PC-9 (cell line): ENCODE measurements at regions not wholly inside any gene's neighbourhood (a gene's known extent, or its start where the extent isn't known, plus 50 kb on each side); places are given as distances from the start of the nearest gene placed in this dataset.

Experiments
- BruUV-seq: library from RNA; stranded (reverse); fragments of 400-500 nt; replicated peaks from 2 replicates; lab custom pipeline; 2021; lab: Mats Ljungman, UMichigan
- CTCF ChIA-PET: fragments of 300-600 bp; sonication (Branson Sonifier 250); formaldehyde crosslinking; loops from one replicate; lab custom pipeline; 2022; ENCODE audit warnings: antibody characterized with exemption; lab: Charles Lee
- POLR2A ChIA-PET: fragments of 300-600 bp; sonication (Branson Sonifier 250); formaldehyde crosslinking; loops from one replicate; lab custom pipeline; 2022; ENCODE audit warnings: antibody characterized with exemption; ENCODE audit not compliant: unreplicated experiment; lab: Charles Lee
- DNase-seq, 2 experiments: peaks; one replicate each; pipeline versions ENCODE4 v3.0.0 to v3.0.0-alpha.2; 2015 to 2022; ENCODE audit warnings: mixed read lengths in 1 of 2
- H2AFZ ChIP-seq: fragments of 200-600 bp; sonication (generic); 2 replicates; pipeline ENCODE4 v1.8.1; 2017; ENCODE audit warnings: antibody characterized with exemption
- H3F3A ChIP-seq: fragments of 200-600 bp; sonication (generic); 2 replicates; pipeline ENCODE4 v1.8.1; 2017; ENCODE audit warnings: antibody characterized with exemption, mild to moderate bottlenecking, low read depth; ENCODE audit not compliant: insufficient read depth
- H3K27ac ChIP-seq: fragments of 200-600 bp; sonication (generic); 2 replicates; pipeline ENCODE4 v1.6.1; 2016; ENCODE audit warnings: mixed run types
- H3K27me3 ChIP-seq: fragments of 200-600 bp; sonication (generic); 2 replicates; pipeline ENCODE4 v1.6.1; 2016; ENCODE audit warnings: low read depth, mixed run types; ENCODE audit not compliant: insufficient read depth
- H3K36me3 ChIP-seq: fragments of 200-600 bp; sonication (generic); 2 replicates; pipeline ENCODE4 v1.6.1; 2016; ENCODE audit warnings: low read depth, mixed run types
- H3K4me1 ChIP-seq: fragments of 200-600 bp; sonication (generic); replicated peaks from 2 replicates; pipeline ENCODE4 v1.6.1; 2016; ENCODE audit warnings: mixed run types; ENCODE audit not compliant: insufficient read depth
- H3K4me2 ChIP-seq: fragments of 200-600 bp; sonication (generic); 2 replicates; pipeline ENCODE4 v1.6.1; 2017; ENCODE audit warnings: mixed run types
- H3K4me3 ChIP-seq: fragments of 200-600 bp; sonication (generic); 2 replicates; pipeline ENCODE4 v1.6.1; 2016; ENCODE audit warnings: mixed run types
- H3K79me2 ChIP-seq: fragments of 200-600 bp; sonication (generic); 2 replicates; pipeline ENCODE4 v1.6.1; 2017; ENCODE audit warnings: low read depth, mixed run types
- H3K9me2 ChIP-seq: fragments of 200-600 bp; sonication (generic); 2 replicates; pipeline ENCODE4 v1.8.1; 2017; ENCODE audit warnings: mild to moderate bottlenecking; ENCODE audit not compliant: insufficient read depth
- H3K9me3 ChIP-seq: fragments of 200-600 bp; sonication (generic); 2 replicates; pipeline ENCODE4 v1.8.1; 2016; ENCODE audit warnings: low read depth; ENCODE audit not compliant: insufficient read depth
- H4K20me1 ChIP-seq: fragments of 200-600 bp; sonication (generic); 2 replicates; pipeline ENCODE4 v1.8.1; 2017; ENCODE audit not compliant: insufficient read depth
- CTCF ChIP-seq: fragments of 200-600 bp; sonication (generic); conservative IDR thresholded peaks from 2 replicates; pipeline ENCODE4 v1.6.1; 2017; ENCODE audit warnings: mixed run types, antibody characterized with exemption, mild to moderate bottlenecking, moderate library complexity
- EZH2 ChIP-seq: fragments of 200-600 bp; sonication (generic); IDR thresholded peaks from 2 replicates; pipeline ENCODE4 v1.8.0; 2017; ENCODE audit warnings: antibody characterized with exemption, low read depth
- intact Hi-C: fragments of 100-400 bp; cut with micrococcal nuclease; formaldehyde crosslinking; loops from one replicate; pipeline ENCODE4 v1.10.0; 2022; ENCODE audit not compliant: unreplicated experiment

DNA sequence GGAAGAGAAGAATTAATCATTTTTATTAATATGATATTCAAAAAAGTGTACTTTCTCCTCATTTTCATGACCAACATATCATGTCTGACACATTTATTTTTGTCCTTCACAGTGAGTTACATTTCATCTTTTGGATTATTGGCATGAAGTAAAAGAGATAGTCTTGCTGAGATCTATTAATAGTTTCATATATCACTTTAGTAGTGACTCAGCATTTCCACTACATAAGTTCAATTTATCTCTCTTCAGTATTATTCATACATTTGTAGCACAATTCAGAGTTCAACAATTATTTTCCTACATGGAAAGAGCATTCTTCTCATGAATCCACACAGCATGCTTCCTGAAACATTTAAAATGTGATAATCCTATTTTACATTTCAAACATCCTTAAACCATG, 1461.1 kb downstream of the TECRL start:
- Histone ChIP-seq H3K4me1 (no peaks in the 10 kb centered on the region), H3K9me3 (no peaks in the 10 kb centered on the region), H2AFZ (no peak overlapping the region), H4K20me1 (no peaks in the 10 kb centered on the region), H3K9me2 (no peaks in the 10 kb centered on the region), H3K36me3 (no peaks in the 10 kb centered on the region), H3K79me2 (no peaks in the 10 kb centered on the region), H3F3A (no peaks in the 10 kb centered on the region), H3K27me3 (no peaks in the 10 kb centered on the region), H3K4me3 (no peak overlapping the region), H3K27ac (no peak overlapping the region), H3K4me2 (no peak overlapping the region)
- ChIA-PET CTCF (no interaction called here), POLR2A (no interaction called here)
- BruUV-seq: no TSS peak
- intact Hi-C loops: no loop called here
- DNase-seq: no peak
- TF ChIP-seq CTCF (no peak), EZH2 (no peak)

- no peak overlapping the region for H2AFZ ChIP-seq
- H3K79me2 ChIP-seq: no peaks in the 10 kb centered on the region
- no peaks in the 10 kb centered on the region for H3K4me1 ChIP-seq
- no peaks in the 10 kb centered on the region for H3K9me2 ChIP-seq
- H3K9me3 ChIP-seq: no peaks in the 10 kb centered on the region
- H3K36me3 ChIP-seq: no peaks in the 10 kb centered on the region
- H3K4me2 ChIP-seq: no peak overlapping the region
- CTCF ChIA-PET: no interaction called here
- intact Hi-C loops: no loop called here
- H4K20me1 ChIP-seq: no peaks in the 10 kb centered on the region
- H3F3A ChIP-seq: no peaks in the 10 kb centered on the region
- TF ChIP-seq EZH2 (no peak), CTCF (no peak)
- no peak overlapping the region for H3K4me3 ChIP-seq
- no peaks in the 10 kb centered on the region for H3K27me3 ChIP-seq
- BruUV-seq: no TSS peak
- POLR2A ChIA-PET: no interaction called here
- H3K27ac ChIP-seq: no peak overlapping the region
- no peak for DNase-seq
Observed at GRCh38 chr4:62940229-62940628, 1469.0 kb downstream of the TECRL start.

DNA sequence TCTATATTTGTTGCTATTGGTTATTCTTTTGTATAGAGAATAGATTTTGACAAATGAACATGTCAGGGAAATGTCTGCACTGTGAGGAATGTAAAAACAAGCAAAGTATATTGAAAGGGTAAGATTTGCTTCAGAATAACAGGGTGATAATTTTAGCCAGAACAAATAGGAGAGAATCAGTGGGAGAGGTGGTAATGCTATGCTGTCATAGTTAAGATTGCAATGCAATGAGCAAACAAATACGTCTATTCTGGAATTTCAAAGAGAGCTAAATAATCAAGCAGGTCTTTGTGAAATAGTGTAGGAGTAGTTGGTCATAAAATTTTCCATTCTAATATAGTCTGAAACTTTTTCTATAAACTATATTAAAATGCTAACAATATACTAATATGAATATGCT, 1478.4 kb downstream of the TECRL start:
- no peak overlapping the region for H2AFZ ChIP-seq
- TF ChIP-seq EZH2 (no peak), CTCF (no peak)
- intact Hi-C loops: no loop called here
- no peak for DNase-seq
- H3K4me2 ChIP-seq: no peak overlapping the region
- no peaks in the 10 kb centered on the region for H3K27me3 ChIP-seq
- H3K9me2 ChIP-seq: no peaks in the 10 kb centered on the region
- ChIA-PET POLR2A (no interaction called here), CTCF (no interaction called here)
- no peaks in the 10 kb centered on the region for H4K20me1 ChIP-seq
- no peaks in the 10 kb centered on the region for H3K9me3 ChIP-seq
- H3K27ac ChIP-seq: no peak overlapping the region
- no peaks in the 10 kb centered on the region for H3K36me3 ChIP-seq
- H3F3A ChIP-seq: no peaks in the 10 kb centered on the region
- no peaks in the 10 kb centered on the region for H3K79me2 ChIP-seq
- BruUV-seq: no TSS peak
- H3K4me1 ChIP-seq: no peaks in the 10 kb centered on the region
- H3K4me3 ChIP-seq: no peak overlapping the region
